IMR-90 (cell line): ENCODE measurements at regions not wholly inside any gene's neighbourhood (a gene's known extent, or its start where the extent isn't known, plus 50 kb on each side); places are given as distances from the start of the nearest gene placed in this dataset.

Experiments used
- ATAC-seq: fragments of 200-7000 bp; cut with Tn5 transposase; 2 replicates; pipeline ENCODE4 v1.9.1; 2020; ENCODE audit warnings: low read depth, mild to moderate bottlenecking, moderate library complexity
- BruUV-seq: library from RNA; stranded (reverse); fragments of 400-500 nt; replicated peaks from 2 replicates; lab custom pipeline; 2021; lab: Mats Ljungman, UMichigan
- CTCF ChIA-PET: fragments of 300-600 bp; formaldehyde crosslinking; extraction: SDS; loops from one replicate; lab custom pipeline; 2021; ENCODE audit warnings: antibody characterized with exemption; lab: Yijun Ruan, JAX
- POLR2A ChIA-PET: fragments of 300-600 bp; sonication (Branson Sonifier 250); formaldehyde crosslinking; loops from one replicate; lab custom pipeline; 2022; ENCODE audit warnings: antibody characterized with exemption; ENCODE audit not compliant: unreplicated experiment; lab: Charles Lee
- DNase-seq: peaks from one replicate; pipeline ENCODE4 v3.0.0; 2013
- H2AFZ ChIP-seq: replicated peaks from 2 replicates; pipeline ENCODE3; 2013; ENCODE audit warnings: low read length, mild to moderate bottlenecking; ENCODE audit not compliant: poor library complexity
- H2AK5ac ChIP-seq: 2 replicates; pipeline ENCODE4 v1.6.1; 2013; ENCODE audit warnings: low read depth, low read length, inconsistent platforms
- H2AK9ac ChIP-seq: replicated peaks from 2 replicates; pipeline ENCODE3; 2013; ENCODE audit warnings: mild to moderate bottlenecking, low read depth, low read length, moderate library complexity; ENCODE audit not compliant: poor library complexity
- H2BK120ac ChIP-seq: 2 replicates; pipeline ENCODE4 v1.6.1; 2013; ENCODE audit warnings: low read depth, low read length, inconsistent platforms
- H2BK15ac ChIP-seq: 3 replicates; pipeline ENCODE4 v1.6.1; 2013; ENCODE audit warnings: low read depth, low read length, inconsistent platforms
- H2BK20ac ChIP-seq: 2 replicates; pipeline ENCODE4 v1.6.1; 2013; ENCODE audit warnings: low read depth, mild to moderate bottlenecking, inconsistent platforms, low read length, moderate library complexity
- H2BK5ac ChIP-seq: 2 replicates; pipeline ENCODE4 v1.6.1; 2013; ENCODE audit warnings: mild to moderate bottlenecking, low read depth, low read length, inconsistent platforms; ENCODE audit not compliant: poor library complexity, severe bottlenecking
- H3K14ac ChIP-seq: replicated peaks from 2 replicates; pipeline ENCODE4 v1.6.1; 2013; ENCODE audit warnings: low read depth, low read length, inconsistent platforms
- H3K18ac ChIP-seq: 2 replicates; pipeline ENCODE4 v1.6.1; 2013; ENCODE audit warnings: low read depth, low read length, control low read depth
- H3K23ac ChIP-seq: 2 replicates; pipeline ENCODE4 v1.6.1; 2013; ENCODE audit warnings: low read depth, low read length, inconsistent platforms
- H3K27ac ChIP-seq: 2 replicates; pipeline ENCODE4 v1.5.1; 2013; ENCODE audit warnings: mild to moderate bottlenecking, control low read depth, low read length; ENCODE audit not compliant: insufficient read depth
- H3K27me3 ChIP-seq: 2 replicates; pipeline ENCODE4 v1.6.1; 2013; ENCODE audit warnings: low read length; ENCODE audit not compliant: control insufficient read depth, insufficient read depth
- H3K36me3 ChIP-seq: 2 replicates; pipeline ENCODE4 v1.6.1; 2013; ENCODE audit warnings: low read length, mixed read lengths; ENCODE audit not compliant: control insufficient read depth, insufficient read depth
- H3K4ac ChIP-seq: 2 replicates; pipeline ENCODE4 v1.6.1; 2013; ENCODE audit warnings: low read depth, low read length, inconsistent platforms
- H3K4me1 ChIP-seq: 2 replicates; pipeline ENCODE4 v1.6.1; 2013; ENCODE audit warnings: low read length, mixed read lengths; ENCODE audit not compliant: control insufficient read depth, insufficient read depth
- H3K4me2 ChIP-seq: 2 replicates; pipeline ENCODE4 v1.6.1; 2013; ENCODE audit warnings: low read depth, mild to moderate bottlenecking, control low read depth, low read length, moderate library complexity
- H3K4me3 ChIP-seq: 2 replicates; pipeline ENCODE4 v1.5.1; 2013; ENCODE audit warnings: low read depth, mild to moderate bottlenecking, control low read depth, low read length, moderate library complexity; ENCODE audit not compliant: insufficient read depth
- H3K56ac ChIP-seq: 2 replicates; pipeline ENCODE4 v1.6.1; 2013; ENCODE audit warnings: low read length, inconsistent platforms; ENCODE audit not compliant: insufficient read depth; ENCODE audit errors: extremely low read depth
- H3K79me1 ChIP-seq, 2 experiments: 2 replicates each; pipeline ENCODE4 v1.6.1; 2013; ENCODE audit warnings: low read length in 2 of 2, inconsistent platforms in 1 of 2, low read depth in 1 of 2
- H3K9ac ChIP-seq: 2 replicates; pipeline ENCODE4 v1.6.1; 2013; ENCODE audit warnings: low read depth, low read length, control low read depth
- H3K9me1 ChIP-seq: 2 replicates; pipeline ENCODE4 v1.6.1; 2013; ENCODE audit warnings: low read length, inconsistent platforms; ENCODE audit not compliant: insufficient read depth
- H3K9me3 ChIP-seq: 2 replicates; pipeline ENCODE4 v1.6.1; 2013; ENCODE audit warnings: low read length; ENCODE audit not compliant: control insufficient read depth, insufficient read depth
- H4K20me1 ChIP-seq: 2 replicates; pipeline ENCODE4 v1.6.1; 2013; ENCODE audit warnings: low read length, inconsistent platforms; ENCODE audit not compliant: insufficient read depth
- H4K5ac ChIP-seq: 2 replicates; pipeline ENCODE4 v1.6.1; 2013; ENCODE audit warnings: mild to moderate bottlenecking, low read depth, low read length, control low read depth
- H4K8ac ChIP-seq, 2 experiments: 2 replicates each; pipeline ENCODE4 v1.6.1; 2013; ENCODE audit warnings: low read depth in 2 of 2, low read length in 2 of 2, control low read depth in 1 of 2, inconsistent platforms in 1 of 2
- H4K91ac ChIP-seq: 2 replicates; pipeline ENCODE4 v1.6.1; 2013; ENCODE audit warnings: low read depth, low read length, inconsistent platforms; ENCODE audit not compliant: insufficient read depth
- CEBPB ChIP-seq: IDR thresholded peaks from 2 replicates; pipeline ENCODE4 v1.6.1; 2012; ENCODE audit warnings: low read depth, low read length, improper control_type of control experiment
- CHD1 ChIP-seq: IDR thresholded peaks from 2 replicates; pipeline ENCODE4 v1.6.1; 2012; ENCODE audit warnings: low read depth, low read length, improper control_type of control experiment
- ELK1 ChIP-seq: fragments of 150-350 bp; IDR thresholded peaks from 2 replicates; pipeline ENCODE4 v1.6.1; 2016; ENCODE audit warnings: low read depth, mild to moderate bottlenecking, low read length, moderate library complexity, borderline replicate concordance
- MAZ ChIP-seq: IDR thresholded peaks from 2 replicates; pipeline ENCODE4 v1.6.1; 2012; ENCODE audit warnings: low read depth, mild to moderate bottlenecking, low read length, improper control_type of control experiment, moderate library complexity, borderline replicate concordance
- NFE2L2 ChIP-seq: fragments of 150-350 bp; IDR thresholded peaks from 2 replicates; pipeline ENCODE4 v1.6.1; 2016; ENCODE audit warnings: low read depth, mild to moderate bottlenecking, low read length
- RCOR1 ChIP-seq: IDR thresholded peaks from 2 replicates; pipeline ENCODE4 v1.6.1; 2012; ENCODE audit warnings: mild to moderate bottlenecking, low read length, improper control_type of control experiment; ENCODE audit not compliant: insufficient replicate concordance
- WGBS, 2 experiments: methylation state at CpG; one replicate each; pipeline versions ENCODE4 v1.1.5 to v1.1.7; 2013; ENCODE audit warnings: missing lambda C conversion rate in 2 of 2; ENCODE audit not compliant: insufficient read length in 1 of 2; ENCODE audit errors: extremely low coverage in 2 of 2; 5-methylcytosine and 5-hydroxymethylcytosine counted together
- dilution Hi-C: fragments of 300-500 bp; cut with HindIII; formaldehyde crosslinking; loops from one replicate; pipeline ENCODE4 v1.14.3; 2018; ENCODE audit warnings: low sequenced_read_pairs; ENCODE audit not compliant: unreplicated experiment
- in situ Hi-C: fragments of 300-500 bp; cut with MboI; formaldehyde crosslinking; loops from 3 replicates; pipeline ENCODE4 v1.14.3; 2019; ENCODE audit warnings: low sequenced_read_pairs, inconsistent platforms, mixed read lengths
- intact Hi-C: fragments of 100-400 bp; cut with micrococcal nuclease; formaldehyde crosslinking; loops from 2 replicates; pipeline ENCODE4 v1.10.0; 2022
- TF ChIP-seq, protein P1 (sequence below): conservative IDR thresholded peaks from 2 replicates; pipeline ENCODE4 v1.5.1; 2012; ENCODE audit warnings: mild to moderate bottlenecking, low read depth, low read length, improper control_type of control experiment

- Histone ChIP-seq H2AK5ac (no peak overlapping the region), H3K4me2 (no peak overlapping the region), H3K9me1 (no peaks in the 10 kb centered on the region), H3K4me3 (no peak overlapping the region), H4K91ac (no peak overlapping the region), H4K20me1 (no peaks in the 10 kb centered on the region), H4K5ac (no peak overlapping the region), H3K9me3 (no peaks in the 10 kb centered on the region), H3K9ac (no peak overlapping the region), H2BK120ac (no peak overlapping the region), H3K4me1 (no peaks in the 10 kb centered on the region), H3K18ac (no peak overlapping the region), H3K23ac (no peak overlapping the region), H3K4ac (no peak overlapping the region), H2BK20ac (no peak overlapping the region), H3K36me3 (no peaks in the 10 kb centered on the region), H2BK5ac (no peak overlapping the region), H2BK15ac (no peak overlapping the region), H3K14ac (no peak overlapping the region), H3K79me1 (no peaks in the 10 kb centered on the region), H3K56ac (no peak overlapping the region), H3K27ac (no peak overlapping the region), H3K27me3 (peaks cover 3% of the 10 kb centered on the region; the same call in 1 of the 2 replicates), H2AFZ (no peak overlapping the region), H4K8ac (no peak overlapping the region), H2AK9ac (no peak overlapping the region)
- BruUV-seq = no TSS peak
- no peak for ATAC-seq
- DNase-seq = no peak
- 82% methylated on average over 4 of the region's 7 CpGs; no CpG with 5 or more reads in 1 of the 2 experiments for WGBS, 2 experiments
- ChIA-PET POLR2A (no interaction called here), CTCF (no interaction called here)
- in situ Hi-C loops (no loop called here), dilution Hi-C loops (no loop called here), intact Hi-C loops (no loop called here)
- TF ChIP-seq, protein P1, sequence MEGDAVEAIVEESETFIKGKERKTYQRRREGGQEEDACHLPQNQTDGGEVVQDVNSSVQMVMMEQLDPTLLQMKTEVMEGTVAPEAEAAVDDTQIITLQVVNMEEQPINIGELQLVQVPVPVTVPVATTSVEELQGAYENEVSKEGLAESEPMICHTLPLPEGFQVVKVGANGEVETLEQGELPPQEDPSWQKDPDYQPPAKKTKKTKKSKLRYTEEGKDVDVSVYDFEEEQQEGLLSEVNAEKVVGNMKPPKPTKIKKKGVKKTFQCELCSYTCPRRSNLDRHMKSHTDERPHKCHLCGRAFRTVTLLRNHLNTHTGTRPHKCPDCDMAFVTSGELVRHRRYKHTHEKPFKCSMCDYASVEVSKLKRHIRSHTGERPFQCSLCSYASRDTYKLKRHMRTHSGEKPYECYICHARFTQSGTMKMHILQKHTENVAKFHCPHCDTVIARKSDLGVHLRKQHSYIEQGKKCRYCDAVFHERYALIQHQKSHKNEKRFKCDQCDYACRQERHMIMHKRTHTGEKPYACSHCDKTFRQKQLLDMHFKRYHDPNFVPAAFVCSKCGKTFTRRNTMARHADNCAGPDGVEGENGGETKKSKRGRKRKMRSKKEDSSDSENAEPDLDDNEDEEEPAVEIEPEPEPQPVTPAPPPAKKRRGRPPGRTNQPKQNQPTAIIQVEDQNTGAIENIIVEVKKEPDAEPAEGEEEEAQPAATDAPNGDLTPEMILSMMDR = no peak
- TF ChIP-seq NFE2L2 = no peak
- no peak for TF ChIP-seq MAZ
- no peak for TF ChIP-seq CHD1
- no peak for TF ChIP-seq CEBPB
- TF ChIP-seq ELK1 = no peak
- TF ChIP-seq RCOR1 = no peak
These were observed 417.7 kb upstream of the RBMS3 start for GRCh38 chr3:28863186-28863585.
